Nucleus accumbens (tissue), 56 donors: ENCODE measurements at regions not wholly inside any gene's neighbourhood (a gene's known extent, or its start where the extent isn't known, plus 50 kb on each side); places are given as distances from the start of the nearest gene placed in this dataset.

Experiments
- DNase-seq, 56 donors: peaks; one replicate each; lab custom pipeline; 2025; lab: John Stamatoyannopoulos, UW

DNA sequence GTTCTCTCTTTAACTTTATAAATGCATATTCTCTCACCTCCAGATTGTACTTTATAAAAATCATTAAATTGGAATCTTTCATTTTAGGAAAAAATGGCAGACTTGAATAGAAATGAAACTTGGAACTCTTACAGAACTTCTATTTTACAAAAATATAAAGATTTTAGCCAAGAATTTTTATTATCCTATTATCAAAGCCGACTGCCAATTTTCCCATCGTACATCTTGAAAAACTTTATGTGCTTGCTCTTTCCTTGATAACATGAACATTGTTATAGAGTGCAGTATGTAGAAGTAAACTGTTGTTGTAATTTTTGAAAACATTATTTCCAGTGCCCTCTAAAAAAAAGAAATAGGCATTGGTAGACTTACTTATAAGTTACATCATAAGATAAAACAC is 475.7 kb upstream of the REG3G start:
- DNase-seq = no peak

DNA sequence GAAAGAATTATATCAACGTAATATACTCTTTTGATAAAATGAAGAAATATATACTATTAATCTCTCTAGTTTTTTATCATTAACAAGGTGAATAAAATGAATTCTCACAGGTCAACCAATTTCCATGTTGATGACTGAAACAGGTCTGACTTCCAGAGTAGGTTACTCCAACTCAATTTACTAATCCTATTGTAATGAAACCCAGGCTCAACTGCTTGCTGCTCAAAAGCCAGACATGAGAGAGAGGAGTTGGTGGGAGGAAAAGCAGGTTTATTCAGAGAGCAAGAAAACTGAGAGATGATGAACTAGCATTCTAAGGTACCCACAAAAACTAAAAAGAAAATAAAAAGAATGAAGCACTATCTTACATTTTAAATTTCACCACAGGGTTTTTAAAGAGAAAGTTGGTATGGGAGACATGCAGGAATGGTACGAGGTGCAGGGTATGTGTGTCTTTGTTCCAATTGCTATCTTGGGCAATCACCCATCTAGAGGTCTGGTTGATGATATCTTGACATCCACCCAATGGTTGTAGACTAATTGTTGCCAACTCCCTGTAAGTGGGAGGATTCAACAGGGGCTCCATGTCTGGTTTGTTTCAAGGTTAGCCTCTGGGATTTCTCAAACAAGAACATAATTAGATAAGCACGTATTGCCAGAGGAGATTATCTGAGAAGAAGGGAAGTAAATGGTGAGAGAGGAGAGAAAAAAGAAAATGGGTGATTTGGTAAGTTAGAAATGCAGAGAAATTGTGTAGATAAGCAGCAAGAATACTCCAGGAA is 471.4 kb upstream of the REG3G start:
- DNase-seq = no peak

DNA sequence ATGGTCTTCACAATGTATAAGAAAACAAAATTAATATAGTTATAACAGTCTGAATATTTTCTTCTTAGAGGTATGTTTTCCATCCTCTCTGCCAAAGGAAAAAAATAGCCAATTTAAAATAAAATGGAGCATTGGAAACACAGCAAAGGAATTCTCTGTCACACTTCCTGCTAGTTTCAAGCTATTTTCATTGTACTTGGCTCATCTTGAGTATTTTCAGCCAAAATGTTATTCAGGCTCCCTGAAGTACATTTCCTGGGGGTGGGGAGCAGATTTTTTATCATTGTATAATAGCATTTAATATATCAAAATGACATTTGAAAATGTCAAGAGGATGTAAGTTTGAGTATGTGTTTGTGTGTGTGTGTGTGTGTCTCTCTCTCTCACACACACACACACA is 463.6 kb upstream of the REG3G start:
- DNase-seq = no peak

DNA sequence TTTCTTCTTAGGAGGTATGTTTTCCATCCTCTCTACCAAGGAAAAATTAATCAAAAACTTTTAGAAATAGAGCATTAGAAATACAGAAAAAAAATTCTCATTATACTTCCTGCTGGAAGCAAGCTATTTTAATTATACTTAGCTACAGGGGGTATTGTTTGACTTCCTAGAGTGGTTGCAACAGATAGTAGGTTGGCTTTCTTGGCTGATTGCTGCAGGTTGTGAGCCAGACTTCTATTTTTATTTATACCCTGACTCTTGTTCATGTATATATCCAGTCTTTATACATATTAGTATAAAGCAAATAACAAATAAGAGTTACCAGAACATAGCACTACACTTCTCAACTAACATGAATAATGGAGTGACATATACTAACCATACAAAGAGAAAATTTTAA is 460.8 kb upstream of the REG3G start:
- no peak for DNase-seq

DNA sequence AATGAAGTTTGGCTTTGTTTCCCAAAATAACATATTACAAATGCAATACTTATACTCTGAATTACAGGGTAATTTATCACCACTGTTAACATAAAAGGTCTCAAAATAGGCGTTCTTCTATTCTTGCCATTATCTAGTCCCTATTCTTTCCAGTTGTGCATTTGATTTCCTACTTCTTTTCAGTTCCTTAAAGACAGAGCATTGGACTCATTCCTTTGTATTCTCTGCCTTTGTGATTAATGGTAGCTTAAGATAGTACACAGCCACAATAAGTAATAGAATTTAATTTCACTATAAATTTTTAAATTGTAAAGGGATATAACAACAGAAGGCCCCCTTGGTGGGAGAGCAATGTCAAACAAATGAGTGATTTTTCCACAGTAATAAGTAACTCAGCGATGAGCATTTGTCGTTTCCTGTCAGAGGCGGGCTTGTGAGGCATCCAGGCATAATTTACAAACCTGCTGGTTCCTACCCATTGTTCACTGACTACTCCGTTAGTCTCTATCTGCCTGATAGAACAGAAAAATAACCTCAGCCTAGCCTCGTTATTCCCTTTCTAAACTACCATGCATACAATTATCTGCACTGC is 456.6 kb upstream of the REG3G start:
- no peak for DNase-seq

DNA sequence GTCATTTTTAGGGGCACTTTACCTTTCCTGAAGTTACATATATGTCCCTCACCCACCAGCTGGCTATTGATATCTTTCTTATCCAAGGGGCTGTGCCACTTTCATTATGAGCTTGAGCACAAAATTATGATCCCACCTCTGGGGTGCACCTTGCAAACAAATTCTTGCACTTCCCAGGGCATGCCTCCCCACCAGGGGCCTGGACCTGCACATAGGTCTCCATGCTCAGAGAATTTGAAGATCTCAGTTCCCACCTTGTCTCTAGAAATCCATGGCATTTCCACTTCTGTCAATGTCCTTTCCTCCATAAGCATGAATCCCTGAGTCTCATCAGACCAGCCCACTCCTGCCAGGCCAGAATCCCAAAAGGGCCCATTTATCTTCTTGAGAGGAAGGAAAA is 449.1 kb upstream of the REG3G start:
- no peak for DNase-seq

DNA sequence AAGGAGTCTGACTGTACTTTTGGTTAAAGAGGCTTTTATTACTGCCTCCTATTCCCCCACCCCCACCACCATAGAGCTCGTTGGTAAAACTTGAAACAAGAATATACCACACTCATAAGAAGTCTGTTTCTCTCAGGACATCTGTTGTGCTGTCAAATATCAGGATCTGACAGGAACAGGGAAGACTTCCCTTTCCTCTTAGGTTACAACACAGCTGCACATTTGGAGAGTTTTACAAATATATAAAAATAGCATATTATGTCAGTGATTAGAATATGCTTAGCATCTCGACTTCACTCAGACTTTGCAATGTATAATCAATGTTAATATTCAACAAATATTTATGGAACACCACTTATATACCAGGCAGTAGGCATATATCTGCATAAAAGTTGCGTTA is 439.6 kb upstream of the REG3G start:
- no peak for DNase-seq

DNA sequence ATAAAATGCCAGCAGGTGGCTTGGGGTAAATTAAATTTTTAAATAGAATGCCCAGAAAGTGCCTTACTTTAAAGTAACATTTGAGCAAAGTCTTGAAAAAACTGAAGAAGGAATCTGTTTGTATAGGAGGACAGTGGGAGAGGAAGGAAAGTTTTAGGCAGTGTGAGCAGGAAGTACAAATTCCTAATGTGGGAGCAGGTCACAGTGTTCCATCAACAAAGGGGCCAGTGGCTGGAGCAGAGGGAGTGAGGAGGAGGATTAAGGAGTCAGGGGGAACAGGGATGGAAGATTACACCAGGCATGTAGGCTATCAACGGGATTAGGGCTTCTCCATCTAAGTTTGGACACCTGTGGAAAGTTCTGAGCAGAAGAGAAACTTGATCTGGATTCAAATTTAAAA is 439.2 kb upstream of the REG3G start:
- no peak for DNase-seq

DNA sequence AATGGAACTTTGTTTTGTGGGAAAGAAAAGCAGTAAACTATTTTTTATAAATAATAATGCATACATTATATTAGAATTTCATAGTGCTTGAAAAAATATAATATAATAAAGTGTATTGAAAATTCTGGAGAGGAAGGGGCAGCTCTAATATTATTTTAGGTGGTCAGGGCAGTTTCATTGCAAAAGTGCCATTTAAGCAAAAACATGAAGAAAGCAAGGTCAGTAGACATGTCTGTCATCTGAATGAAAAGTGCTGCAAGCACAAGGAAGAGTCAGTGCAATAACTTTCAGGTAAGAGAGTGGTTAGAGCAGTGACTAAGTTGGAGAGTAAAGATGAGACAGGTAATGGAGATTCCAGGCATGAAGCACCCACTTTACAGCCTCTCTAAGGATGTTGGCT is 435.6 kb upstream of the REG3G start:
- DNase-seq = no peak

DNA sequence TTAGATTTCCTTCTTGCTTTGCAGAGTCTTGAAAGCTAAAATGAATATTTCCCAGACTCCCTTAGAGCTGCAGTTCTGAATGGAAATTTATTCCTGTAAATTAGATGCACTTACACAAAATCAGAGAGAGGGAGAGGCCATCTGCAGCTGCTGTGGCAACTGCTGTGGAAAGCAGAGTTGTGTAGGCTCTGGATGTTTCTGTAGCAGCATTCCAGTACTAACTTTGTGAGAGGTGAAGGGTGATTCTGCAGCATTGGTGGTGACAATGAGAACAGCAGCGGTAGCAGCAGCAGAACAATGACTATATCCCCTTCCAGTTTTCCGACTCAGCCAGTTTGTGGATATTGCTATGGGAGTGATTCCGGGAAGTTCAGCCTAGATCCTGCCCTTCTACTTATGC is 433.0 kb upstream of the REG3G start:
- DNase-seq = no peak

DNA sequence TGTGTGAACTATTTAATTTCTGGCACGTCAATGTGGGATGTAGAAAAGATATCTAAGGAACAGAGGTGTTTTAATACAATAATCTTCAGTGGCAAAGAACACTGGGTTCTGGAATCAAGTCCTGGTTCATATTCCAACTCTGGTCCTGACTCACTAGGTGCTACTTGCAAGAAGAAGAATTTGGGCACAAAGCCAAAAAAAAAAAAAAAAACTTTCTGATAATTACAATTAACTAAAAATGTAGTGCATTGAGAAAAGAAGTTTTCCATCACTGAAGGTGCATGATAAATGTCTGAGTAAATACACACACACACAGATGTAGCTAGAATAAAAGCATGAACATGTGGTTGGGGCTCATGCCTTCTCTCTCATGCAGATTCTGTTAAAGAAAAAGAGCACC is 424.4 kb upstream of the REG3G start:
- no peak for DNase-seq

DNA sequence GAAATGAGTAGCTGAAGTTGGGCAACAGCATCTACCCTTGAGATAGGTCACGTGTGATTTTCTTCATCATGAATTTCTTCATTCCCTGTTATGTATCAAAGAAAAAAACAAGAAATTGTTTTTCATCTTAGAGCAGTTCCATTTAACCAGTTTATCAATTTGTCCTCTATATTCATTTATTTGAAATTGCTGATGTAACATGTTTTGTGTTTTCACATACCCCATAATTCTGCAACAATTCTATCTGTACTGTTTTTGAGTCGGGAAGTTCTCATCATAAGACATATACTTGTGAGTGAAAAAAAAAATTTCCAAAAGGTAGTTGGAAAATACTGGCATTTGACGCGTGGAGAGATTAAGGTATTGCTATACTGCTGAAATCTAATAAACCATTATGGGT is 422.6 kb upstream of the REG3G start:
- DNase-seq = no peak

DNA sequence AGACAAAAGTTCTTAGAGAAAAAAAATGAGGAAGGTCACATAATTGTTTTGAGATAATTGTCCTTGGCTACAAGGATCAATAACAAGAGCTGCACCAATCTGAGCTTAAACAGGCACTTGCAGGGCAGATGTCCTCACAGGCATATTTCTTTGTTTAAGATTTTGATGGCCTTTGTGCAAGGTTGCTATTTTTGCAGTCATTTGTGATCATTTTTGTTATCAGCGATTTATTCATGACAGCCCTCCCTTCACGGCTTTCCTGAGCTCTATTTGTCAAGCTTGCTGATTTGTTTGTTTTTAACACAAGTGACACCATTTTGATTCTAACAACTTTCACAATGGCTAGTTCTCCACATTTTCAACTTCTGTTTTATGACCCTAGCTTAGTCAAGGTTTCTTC is 418.6 kb upstream of the REG3G start:
- DNase-seq = no peak

DNA sequence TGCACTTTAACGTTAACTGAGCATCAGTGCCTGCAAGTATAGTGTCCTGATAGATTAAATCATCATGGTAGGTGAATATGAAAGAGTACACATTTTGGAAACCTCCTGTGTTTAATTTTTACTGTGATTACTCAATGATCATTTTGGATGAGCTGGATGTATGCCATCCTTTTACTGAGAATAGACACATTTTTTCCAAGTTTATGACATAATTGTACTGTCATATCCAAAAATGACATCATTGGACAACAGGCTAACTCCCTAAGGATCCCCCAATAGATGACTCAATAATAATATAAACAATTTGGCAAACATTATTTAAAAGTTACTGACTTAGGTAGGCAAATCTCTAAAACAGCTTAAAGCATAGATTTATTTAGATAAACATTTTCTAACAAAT is 410.8 kb upstream of the REG3G start:
- DNase-seq = no peak

DNA sequence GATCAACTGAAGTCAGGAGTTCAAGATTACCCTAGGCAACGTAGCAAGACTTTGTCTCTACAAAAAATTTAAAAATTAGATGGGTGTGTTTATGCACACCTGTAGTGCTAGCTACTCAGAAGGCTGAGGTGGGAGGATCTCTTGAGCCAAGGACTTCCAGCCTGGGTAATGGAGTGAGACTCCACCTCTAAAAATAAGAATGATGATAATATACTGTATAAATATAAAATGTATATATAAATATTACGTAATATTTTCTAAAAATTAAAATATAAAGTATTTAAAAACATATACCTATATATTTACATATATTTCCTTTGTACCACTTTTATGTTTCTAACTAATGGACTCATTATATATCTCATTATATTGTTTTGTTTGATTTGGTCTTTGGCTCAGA is 409.5 kb upstream of the REG3G start:
- DNase-seq = no peak

DNA sequence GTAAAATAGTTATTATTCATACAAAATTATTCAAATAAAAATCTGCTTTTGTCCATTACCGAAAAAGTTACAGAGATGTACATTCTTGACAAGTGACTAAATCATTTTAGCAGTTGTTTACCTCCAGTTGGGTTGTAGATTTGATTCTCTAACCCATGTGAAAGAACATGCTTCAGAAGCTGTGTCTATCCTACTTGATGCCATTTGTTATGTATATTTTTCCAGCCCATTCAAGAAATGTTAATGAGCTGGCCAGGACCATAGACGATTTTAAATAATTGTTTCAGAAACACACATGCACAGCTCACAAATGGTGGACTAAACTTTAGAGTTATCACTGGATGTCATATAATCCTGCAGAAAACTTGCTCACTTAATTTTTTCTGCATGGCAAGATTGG is 391.1 kb upstream of the REG3G start:
- DNase-seq = no peak

DNA sequence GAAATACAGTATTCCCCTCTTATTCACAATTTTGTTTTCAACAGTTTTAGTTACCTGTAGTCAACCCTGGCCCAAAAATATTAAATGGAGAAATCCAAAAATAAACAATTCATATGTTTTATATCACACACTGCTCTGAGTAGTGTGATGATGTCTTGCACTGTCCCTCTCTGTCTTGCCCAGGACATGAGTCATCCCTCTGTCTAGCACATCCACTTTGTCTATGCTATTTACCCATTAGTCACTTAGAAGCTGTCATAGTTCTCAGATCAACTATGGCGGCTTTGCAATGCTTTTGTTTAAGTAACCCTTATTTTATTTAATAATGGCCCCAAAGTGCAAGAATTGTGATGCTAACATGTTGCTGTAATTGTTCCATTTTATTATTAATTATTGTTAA is 380.6 kb upstream of the REG3G start:
- no peak for DNase-seq

DNA sequence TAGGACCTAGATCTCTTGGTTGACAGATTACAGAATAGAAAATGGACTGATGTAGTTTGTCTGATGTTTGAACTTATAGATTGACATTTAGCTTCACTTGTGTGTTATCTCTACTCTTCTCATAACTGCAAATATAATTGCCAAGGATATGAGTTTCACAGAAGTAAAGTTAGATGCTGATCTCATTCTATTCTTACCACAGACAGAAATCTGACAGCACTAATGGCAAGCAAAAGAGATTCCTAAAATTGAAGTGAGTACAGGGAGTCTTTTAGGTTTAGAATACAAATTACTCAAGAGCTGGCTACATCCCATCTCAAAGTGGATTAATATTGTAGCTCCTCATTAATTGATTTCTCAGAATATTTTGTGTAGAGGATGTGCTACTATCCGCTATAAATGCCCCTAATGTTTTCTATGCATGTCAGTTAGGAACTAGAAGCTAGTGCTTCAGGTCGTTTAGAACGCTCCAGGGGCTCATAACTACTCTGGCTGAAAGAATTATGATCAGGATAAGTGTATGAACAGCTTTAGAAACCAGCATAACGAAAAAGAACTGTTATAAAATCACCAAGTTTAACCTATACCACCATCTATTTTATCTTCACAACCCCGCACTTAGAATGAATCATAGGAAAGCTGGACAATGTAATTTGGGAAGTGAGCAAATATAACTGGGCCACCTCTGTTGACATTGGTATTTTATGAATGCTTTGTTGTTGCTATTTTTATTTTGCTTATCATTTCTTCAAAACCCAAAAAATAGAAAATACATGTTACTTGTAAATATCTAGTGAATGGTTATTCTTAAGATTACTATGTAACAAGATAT is 378.8 kb upstream of the REG3G start:
- DNase-seq = no peak

DNA sequence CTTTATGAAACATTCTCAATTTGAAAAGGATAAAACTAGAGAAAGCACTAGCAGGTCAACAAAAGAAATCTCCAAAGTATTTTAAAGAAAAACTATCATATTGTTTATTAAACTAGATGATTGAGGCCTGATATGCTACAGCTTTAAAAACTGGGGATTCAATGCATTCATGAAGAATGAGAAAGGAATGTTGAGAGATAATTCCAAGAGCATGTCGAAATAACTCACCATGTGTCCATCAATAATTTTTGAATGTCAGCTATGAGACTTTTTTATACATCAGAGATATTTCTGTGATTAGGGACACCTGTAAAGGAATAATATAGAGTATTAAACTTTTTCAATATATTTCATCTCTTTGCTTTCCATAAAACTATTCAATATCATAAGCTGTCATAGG is 376.9 kb upstream of the REG3G start:
- DNase-seq = no peak

DNA sequence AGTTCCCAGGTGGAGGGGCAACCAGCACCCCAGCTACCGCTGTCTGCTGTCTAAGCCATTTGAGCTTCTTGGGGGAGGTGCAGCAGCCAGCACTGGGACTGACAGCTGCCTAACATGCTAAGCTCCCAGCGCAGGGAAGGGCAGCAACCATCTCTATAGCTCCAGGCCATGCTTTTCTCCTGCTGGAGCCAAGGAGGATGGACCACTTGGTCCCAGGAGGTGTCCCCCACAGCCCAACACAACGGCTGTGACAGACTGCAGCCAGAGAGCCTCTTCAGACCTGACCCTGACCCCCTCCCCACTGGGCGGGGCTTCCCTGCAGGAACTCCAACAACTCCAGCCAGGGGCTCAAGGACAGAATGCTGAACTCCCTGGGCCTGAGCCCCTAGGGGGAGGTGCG is 370.6 kb upstream of the REG3G start:
- DNase-seq = no peak

DNA sequence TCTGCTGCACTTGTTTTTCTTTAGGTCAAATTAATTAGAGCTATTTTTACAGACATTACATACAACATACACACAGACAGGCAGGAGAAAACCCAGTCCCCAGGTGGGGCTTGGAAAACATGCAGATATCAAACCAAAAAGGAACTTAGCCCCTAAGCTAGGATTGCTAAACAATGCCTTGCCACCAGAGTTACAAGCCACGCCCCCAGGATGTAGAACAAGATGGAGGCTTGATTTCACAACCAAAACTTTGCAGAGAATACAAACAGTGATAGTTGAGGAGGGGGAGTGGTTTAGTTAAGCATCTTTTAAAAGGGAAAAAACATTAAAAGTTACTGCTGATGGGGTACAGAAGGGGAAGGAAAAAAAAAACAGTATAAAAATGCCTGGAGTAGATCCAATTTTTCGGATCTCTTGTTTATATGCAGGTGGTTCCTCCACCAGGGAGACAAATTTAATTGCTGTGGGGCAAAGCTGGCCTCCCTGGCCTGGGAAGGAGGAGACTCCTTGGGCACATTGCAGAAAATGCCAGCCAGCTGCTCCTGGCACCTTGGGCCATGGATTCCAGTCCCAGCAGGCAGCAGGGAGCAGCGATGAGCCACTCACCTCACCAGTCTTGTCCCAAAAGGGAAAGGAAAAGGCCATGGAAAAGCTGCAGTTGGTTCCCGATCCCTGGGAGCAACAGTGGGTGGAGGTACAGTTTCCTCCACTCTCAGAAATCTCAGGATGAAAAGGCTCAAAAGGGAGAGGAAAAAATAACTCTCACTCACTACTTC is 348.4 kb upstream of the REG3G start:
- no peak for DNase-seq
